OCI-LY7 (cell line): ENCODE measurements at regions not wholly inside any gene's neighbourhood (a gene's known extent, or its start where the extent isn't known, plus 50 kb on each side); places are given as distances from the start of the nearest gene placed in this dataset.

Experiments used
- CTCF ChIP-seq: fragments of 200-600 bp; sonication (generic); conservative IDR thresholded peaks from 2 replicates; pipeline ENCODE4 v1.5.1; 2014; ENCODE audit warnings: mild to moderate bottlenecking, antibody characterized with exemption, low read length, moderate library complexity, mixed read lengths
- EZH2phosphoT487 ChIP-seq: fragments of 200-600 bp; sonication (generic); IDR thresholded peaks from 2 replicates; pipeline ENCODE4 v1.6.1; 2018; ENCODE audit warnings: low read depth, borderline replicate concordance, mild to moderate bottlenecking, mixed run types, antibody characterized with exemption, low read length, moderate library complexity, mixed read lengths

- TF ChIP-seq CTCF (no peak), EZH2phosphoT487 (no peak)
Observed at GRCh38 chr14:42710071-42710470, 1103.4 kb downstream of the LRFN5 start.
